KMS-11 (cell line): ENCODE measurements at regions not wholly inside any gene's neighbourhood (a gene's known extent, or its start where the extent isn't known, plus 50 kb on each side); places are given as distances from the start of the nearest gene placed in this dataset.

Experiments used
- H2AFZ ChIP-seq: fragments of 200-600 bp; sonication (generic); 2 replicates; pipeline ENCODE4 v1.6.1; 2016; ENCODE audit warnings: antibody characterized with exemption, mixed run types, low read depth
- H3K27ac ChIP-seq: fragments of 200-600 bp; sonication (generic); 2 replicates; pipeline ENCODE4 v1.6.1; 2016; ENCODE audit warnings: mild to moderate bottlenecking, mixed run types
- H3K27me3 ChIP-seq: fragments of 200-600 bp; sonication (generic); 2 replicates; pipeline ENCODE4 v1.6.1; 2017; ENCODE audit warnings: mild to moderate bottlenecking, low read depth, mixed run types, moderate library complexity; ENCODE audit not compliant: insufficient read depth
- H3K36me3 ChIP-seq: fragments of 200-600 bp; sonication (generic); 2 replicates; pipeline ENCODE4 v1.6.1; 2017; ENCODE audit warnings: mild to moderate bottlenecking, mixed run types; ENCODE audit not compliant: insufficient read depth
- H3K4me1 ChIP-seq: fragments of 200-600 bp; sonication (generic); 2 replicates; pipeline ENCODE4 v1.6.1; 2016; ENCODE audit warnings: mild to moderate bottlenecking, low read depth, mixed run types; ENCODE audit not compliant: poor library complexity, severe bottlenecking
- H3K4me2 ChIP-seq: fragments of 200-600 bp; sonication (generic); 2 replicates; pipeline ENCODE4 v1.7.0; 2016; ENCODE audit warnings: mild to moderate bottlenecking, mixed run types
- H3K4me3 ChIP-seq: fragments of 200-600 bp; sonication (generic); IDR thresholded peaks from 2 replicates; pipeline ENCODE4 v1.6.1; 2017; ENCODE audit warnings: low read depth, low read length, mixed read lengths; ENCODE audit not compliant: insufficient read depth
- H3K79me2 ChIP-seq: fragments of 200-600 bp; sonication (generic); 2 replicates; pipeline ENCODE4 v1.6.1; 2016; ENCODE audit warnings: low read depth, mixed run types; ENCODE audit not compliant: insufficient read depth
- H3K9ac ChIP-seq: fragments of 200-600 bp; sonication (generic); 2 replicates; pipeline ENCODE4 v1.6.1; 2016; ENCODE audit warnings: mild to moderate bottlenecking, mixed run types
- H4K20me1 ChIP-seq: fragments of 200-600 bp; sonication (generic); 2 replicates; pipeline ENCODE4 v1.6.1; 2016; ENCODE audit warnings: mild to moderate bottlenecking, mixed run types; ENCODE audit not compliant: insufficient read depth
- TF ChIP-seq, protein P1 (sequence below): fragments of 200-600 bp; sonication (generic); conservative IDR thresholded peaks from 2 replicates; pipeline ENCODE4 v1.6.1; 2017; ENCODE audit warnings: low read depth, mild to moderate bottlenecking, antibody characterized with exemption, low read length, moderate library complexity, mixed read lengths

- Histone ChIP-seq H3K27me3 (no peaks in the 10 kb centered on the region), H2AFZ (no peak overlapping the region), H3K79me2 (no peaks in the 10 kb centered on the region), H3K36me3 (no peaks in the 10 kb centered on the region), H3K4me2 (no peak overlapping the region), H4K20me1 (no peaks in the 10 kb centered on the region), H3K27ac (no peak overlapping the region), H3K4me1 (peaks cover 32% of the 10 kb centered on the region), H3K9ac (no peak overlapping the region), H3K4me3 (no peak overlapping the region)
- TF ChIP-seq, protein P1, sequence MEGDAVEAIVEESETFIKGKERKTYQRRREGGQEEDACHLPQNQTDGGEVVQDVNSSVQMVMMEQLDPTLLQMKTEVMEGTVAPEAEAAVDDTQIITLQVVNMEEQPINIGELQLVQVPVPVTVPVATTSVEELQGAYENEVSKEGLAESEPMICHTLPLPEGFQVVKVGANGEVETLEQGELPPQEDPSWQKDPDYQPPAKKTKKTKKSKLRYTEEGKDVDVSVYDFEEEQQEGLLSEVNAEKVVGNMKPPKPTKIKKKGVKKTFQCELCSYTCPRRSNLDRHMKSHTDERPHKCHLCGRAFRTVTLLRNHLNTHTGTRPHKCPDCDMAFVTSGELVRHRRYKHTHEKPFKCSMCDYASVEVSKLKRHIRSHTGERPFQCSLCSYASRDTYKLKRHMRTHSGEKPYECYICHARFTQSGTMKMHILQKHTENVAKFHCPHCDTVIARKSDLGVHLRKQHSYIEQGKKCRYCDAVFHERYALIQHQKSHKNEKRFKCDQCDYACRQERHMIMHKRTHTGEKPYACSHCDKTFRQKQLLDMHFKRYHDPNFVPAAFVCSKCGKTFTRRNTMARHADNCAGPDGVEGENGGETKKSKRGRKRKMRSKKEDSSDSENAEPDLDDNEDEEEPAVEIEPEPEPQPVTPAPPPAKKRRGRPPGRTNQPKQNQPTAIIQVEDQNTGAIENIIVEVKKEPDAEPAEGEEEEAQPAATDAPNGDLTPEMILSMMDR = no peak
Measured at GRCh38 chr2:176639671-176640070, 370.4 kb downstream of the MTX2 start.

GRCh38 chr2:176641436-176641835, 372.2 kb downstream of the MTX2 start:
- Histone ChIP-seq H3K4me3 (no peak overlapping the region), H3K79me2 (no peaks in the 10 kb centered on the region), H3K27ac (no peak overlapping the region), H3K27me3 (no peaks in the 10 kb centered on the region), H3K4me2 (no peak overlapping the region), H3K36me3 (no peaks in the 10 kb centered on the region), H2AFZ (no peak overlapping the region), H3K9ac (no peak overlapping the region), H4K20me1 (no peaks in the 10 kb centered on the region), H3K4me1 (peaks cover 15% of the 10 kb centered on the region)
- TF ChIP-seq, protein P1 = no peak

DNA sequence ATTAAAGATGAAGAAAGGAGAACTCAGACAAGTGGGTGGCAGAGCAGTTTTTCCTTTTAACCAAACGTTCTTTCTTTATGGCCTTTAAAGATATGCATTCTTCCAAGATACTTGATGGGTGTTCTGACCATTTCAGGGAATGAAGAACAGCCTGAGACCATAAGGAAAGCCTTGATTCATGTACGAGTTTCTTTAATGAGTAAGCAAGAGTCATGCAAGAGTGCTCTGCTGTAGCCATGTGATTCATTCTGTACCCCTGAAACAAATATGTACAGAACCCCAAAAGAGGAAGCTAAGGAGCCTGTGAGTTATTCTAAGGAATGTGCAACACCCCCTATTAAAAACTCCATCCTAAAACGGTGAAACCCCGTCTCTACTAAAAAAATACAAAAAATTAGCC, 372.8 kb downstream of the MTX2 start:
- H3K4me2 ChIP-seq = no peak overlapping the region
- H3K27ac ChIP-seq = no peak overlapping the region
- H3K27me3 ChIP-seq = no peaks in the 10 kb centered on the region

GRCh38 chr2:176643646-176644045, 374.4 kb downstream of the MTX2 start:
- no peaks in the 10 kb centered on the region for H3K36me3 ChIP-seq
- H3K27ac ChIP-seq = no peak overlapping the region
- TF ChIP-seq, protein P1 = no peak
- no peak overlapping the region for H3K4me3 ChIP-seq
- peaks cover under 1% of the 10 kb centered on the region for H3K4me1 ChIP-seq
- H4K20me1 ChIP-seq = no peaks in the 10 kb centered on the region
- H3K4me2 ChIP-seq = no peak overlapping the region
- no peaks in the 10 kb centered on the region for H3K27me3 ChIP-seq
- H2AFZ ChIP-seq = no peak overlapping the region
- no peak overlapping the region for H3K9ac ChIP-seq
- H3K79me2 ChIP-seq = no peaks in the 10 kb centered on the region

More for the DNA sequence above, 372.8 kb downstream of the MTX2 start:
- H3K79me2 ChIP-seq = no peaks in the 10 kb centered on the region
- TF ChIP-seq, protein P1 = no peak
- no peaks in the 10 kb centered on the region for H4K20me1 ChIP-seq
- no peak overlapping the region for H3K4me3 ChIP-seq
- H2AFZ ChIP-seq = no peak overlapping the region
- no peak overlapping the region for H3K9ac ChIP-seq
- no peaks in the 10 kb centered on the region for H3K36me3 ChIP-seq
- peaks cover 9% of the 10 kb centered on the region for H3K4me1 ChIP-seq
